ENCODE measurements at regions not wholly inside any gene's neighbourhood (a gene's known extent, or its start where the extent isn't known, plus 50 kb on each side); places are given as distances from the start of the nearest gene placed in this dataset.
"Not testable (repeated sequence)": the region's sequence is repeated elsewhere in the genome, so short reads cannot be mapped to it uniquely, and the experiment has no call there.

DNA sequence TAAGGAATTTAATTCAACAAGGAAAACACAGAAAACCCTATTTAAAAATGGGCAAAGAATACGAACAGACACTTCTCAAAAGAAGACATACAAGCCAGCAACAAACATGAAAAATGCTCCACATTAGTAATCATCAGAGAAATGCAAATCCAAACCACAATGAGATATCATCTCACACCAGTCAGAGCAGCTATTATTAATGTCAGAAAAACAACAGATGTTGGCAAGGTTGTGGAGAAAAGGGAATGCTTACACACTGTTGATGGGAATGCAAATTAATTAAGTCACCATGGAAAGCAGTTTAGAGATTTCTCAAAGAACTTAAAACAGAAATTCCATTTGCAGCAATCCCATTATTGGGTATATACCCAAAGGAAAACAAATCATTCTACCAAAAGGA, 55.2 kb downstream of the GCC1 start:
- DNase-seq (ENCODE audit: low read depth, low spot score) = no peak

GRCh38 chr7:127527561-127527960, 57.8 kb downstream of the GCC1 start:
- DNase-seq (ENCODE audit: low read depth, low spot score) = peak; percentile 14

- no peak for DNase-seq (ENCODE audit: low read depth, low spot score)
Measured at GRCh38 chr7:127525866-127526480, 59.4 kb downstream of the GCC1 start.

- DNase-seq (ENCODE audit: low read depth, low spot score) = no peak
Measured at GRCh38 chr7:127516320-127516719, 69.1 kb downstream of the GCC1 start.

DNA sequence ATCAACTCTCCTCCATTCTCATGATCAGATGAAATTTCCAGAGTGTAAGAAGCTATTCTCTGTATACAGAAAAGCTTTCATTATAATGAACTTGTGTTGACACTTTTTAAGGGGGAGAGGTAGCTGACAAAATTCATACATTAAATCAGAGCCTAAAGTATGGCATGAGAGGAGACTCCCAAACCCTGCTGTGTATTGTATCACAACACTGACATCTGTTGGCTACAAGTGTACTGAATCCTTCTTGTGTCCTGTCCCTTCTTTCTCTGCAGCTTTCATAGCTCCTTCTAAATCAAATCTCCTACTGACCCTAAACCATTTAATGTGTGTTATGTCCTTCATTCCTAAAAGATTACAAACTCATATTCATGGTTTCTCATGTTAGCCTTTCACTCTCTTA, 70.9 kb downstream of the GCC1 start:
- DNase-seq (ENCODE audit: low read depth, low spot score) = no peak

GRCh38 chr7:127513311-127513710, 72.1 kb downstream of the GCC1 start:
- no peak for DNase-seq (ENCODE audit: low read depth, low spot score)

DNA sequence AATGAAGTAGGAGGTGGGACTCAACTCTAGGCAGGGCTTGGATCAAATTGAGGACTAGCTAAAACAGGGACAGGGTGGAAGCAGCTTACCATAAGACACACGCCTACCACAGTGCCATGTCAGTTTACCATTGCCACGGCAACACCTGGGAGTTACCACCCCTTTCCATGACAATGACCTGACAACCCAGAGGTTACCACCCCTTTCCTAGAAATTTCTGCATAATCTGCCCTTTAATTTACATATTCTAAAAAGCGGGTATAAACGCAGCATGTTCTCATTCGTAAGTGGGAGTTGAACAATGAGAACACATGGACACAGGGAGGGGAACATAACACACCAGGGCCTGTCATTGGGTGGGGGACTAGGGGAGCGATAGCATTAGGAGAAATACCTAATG, 72.7 kb downstream of the GCC1 start:
- no peak for DNase-seq (ENCODE audit: low read depth, low spot score)

GRCh38 chr7:127504715-127505114, 80.7 kb downstream of the GCC1 start:
- peak; percentile 57 for DNase-seq (ENCODE audit: low read depth, low spot score)

GRCh38 chr7:127501817-127502216, 83.6 kb downstream of the GCC1 start:
- DNase-seq (ENCODE audit: low read depth, low spot score) = no peak

DNA sequence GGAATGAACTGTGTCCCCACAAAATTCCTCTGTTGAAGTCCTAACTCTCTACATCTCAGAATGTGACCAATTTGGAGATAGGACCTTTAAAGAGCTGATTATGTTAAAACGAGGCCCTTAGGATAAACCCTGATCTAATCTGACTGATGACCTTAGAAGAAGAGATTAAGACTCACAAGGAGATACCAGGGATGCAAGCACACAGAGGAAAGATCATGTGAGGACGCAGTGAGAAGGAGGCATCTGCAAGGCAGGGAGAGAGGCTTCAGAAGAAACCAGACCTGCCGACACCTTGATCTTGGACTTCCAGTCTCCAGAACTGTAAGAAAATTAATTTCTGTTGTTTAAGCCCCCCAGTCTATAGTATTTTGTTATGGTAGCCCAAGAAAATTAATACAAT, 94.9 kb upstream of the ZNF800 start:
- no peak for DNase-seq (ENCODE audit: low read depth, low spot score)

DNA sequence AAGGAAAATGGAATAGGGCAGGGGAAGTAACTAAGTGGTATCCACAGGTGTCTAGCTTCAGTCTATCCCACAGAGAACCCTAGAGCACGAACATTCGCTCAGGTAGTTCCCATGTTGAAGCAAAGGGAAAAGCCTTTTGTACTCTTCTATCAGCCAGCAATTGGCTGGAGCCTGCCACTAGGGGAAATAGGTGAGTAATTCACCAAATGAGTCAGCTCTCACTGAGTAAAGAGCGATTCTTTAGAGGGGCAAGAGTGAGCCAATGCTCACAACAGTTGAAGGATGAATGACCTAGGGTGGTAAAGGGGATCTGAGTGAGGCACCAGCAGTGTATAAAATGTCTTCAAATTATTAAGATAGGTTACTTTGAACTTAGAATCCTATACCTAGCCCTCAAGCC, 94.1 kb upstream of the ZNF800 start:
- DNase-seq (ENCODE audit: low read depth, low spot score) = no peak

- no peak for DNase-seq (ENCODE audit: low read depth, low spot score)
Measured at GRCh38 chr7:127485482-127485881, 93.0 kb upstream of the ZNF800 start.

GRCh38 chr7:127484954-127485353, 92.4 kb upstream of the ZNF800 start:
- no peak for DNase-seq (ENCODE audit: low read depth, low spot score)

- no peak for DNase-seq (ENCODE audit: low read depth, low spot score)
Measured at GRCh38 chr7:127478461-127478860, 86.0 kb upstream of the ZNF800 start.

- DNase-seq (ENCODE audit: low read depth, low spot score) = no peak
Measured at GRCh38 chr7:127478024-127478355, 85.5 kb upstream of the ZNF800 start.

- no peak for DNase-seq (ENCODE audit: low read depth, low spot score)
Measured at GRCh38 chr7:127477295-127478023, 85.0 kb upstream of the ZNF800 start.

- DNase-seq (ENCODE audit: low read depth, low spot score) = no peak
Measured at GRCh38 chr7:127476618-127477017, 84.1 kb upstream of the ZNF800 start.

GRCh38 chr7:127474457-127474856, 81.9 kb upstream of the ZNF800 start:
- DNase-seq (ENCODE audit: low read depth, low spot score) = no peak

- no peak for DNase-seq (ENCODE audit: low read depth, low spot score)
Measured at GRCh38 chr7:127473409-127473808, 80.9 kb upstream of the ZNF800 start.

- no peak for DNase-seq (ENCODE audit: low read depth, low spot score)
Measured at GRCh38 chr7:127460077-127460476, 67.6 kb upstream of the ZNF800 start.

DNA sequence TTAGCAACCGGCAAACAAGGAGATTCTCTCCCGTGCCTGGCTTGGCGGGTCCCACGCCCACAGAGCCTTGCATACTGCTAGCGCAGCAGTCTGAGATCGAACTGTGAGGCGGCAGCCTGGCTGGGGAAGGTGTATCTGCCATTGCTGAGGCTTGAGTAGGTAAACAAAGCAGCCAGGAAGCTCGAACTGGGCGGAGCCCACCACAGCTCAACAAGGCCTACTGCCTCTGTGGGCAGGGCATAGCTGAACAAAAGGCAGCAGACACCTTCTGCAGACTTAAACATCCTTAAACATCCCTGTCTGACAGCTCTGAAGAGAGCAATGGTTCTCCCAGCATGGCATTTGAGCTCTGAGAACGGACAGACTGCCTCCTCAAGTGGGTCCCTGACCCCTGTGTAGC, 58.8 kb upstream of the ZNF800 start:
- DNase-seq (ENCODE audit: low read depth, low spot score) = not testable (repeated sequence)

DNA sequence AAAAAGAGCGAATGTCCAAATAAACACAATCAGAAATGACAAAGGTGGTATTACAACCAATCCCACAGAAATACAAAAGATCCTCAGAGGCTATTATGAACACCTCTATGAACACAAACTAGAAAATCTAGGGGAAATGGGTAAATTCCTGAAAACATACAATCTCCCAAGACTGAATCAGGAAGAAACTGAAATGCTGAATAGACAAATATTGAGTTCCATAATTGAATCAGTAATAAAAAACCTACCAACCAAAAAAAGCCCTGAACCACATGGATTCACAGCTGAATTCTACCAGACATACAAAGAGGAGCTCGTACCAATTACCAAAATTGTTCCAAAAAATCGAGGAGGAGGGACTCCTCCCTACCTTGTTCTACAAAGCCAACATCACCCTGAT, 56.1 kb upstream of the ZNF800 start:
- no peak for DNase-seq (ENCODE audit: low read depth, low spot score)

- peak; percentile 84 for DNase-seq (ENCODE audit: low read depth, low spot score)
Measured at GRCh38 chr7:127447326-127447945, 54.9 kb upstream of the ZNF800 start.

Data from ELF-1 (cell line).